ENCODE measurements at regions not wholly inside any gene's neighbourhood (a gene's known extent, or its start where the extent isn't known, plus 50 kb on each side); places are given as distances from the start of the nearest gene placed in this dataset.

DNA sequence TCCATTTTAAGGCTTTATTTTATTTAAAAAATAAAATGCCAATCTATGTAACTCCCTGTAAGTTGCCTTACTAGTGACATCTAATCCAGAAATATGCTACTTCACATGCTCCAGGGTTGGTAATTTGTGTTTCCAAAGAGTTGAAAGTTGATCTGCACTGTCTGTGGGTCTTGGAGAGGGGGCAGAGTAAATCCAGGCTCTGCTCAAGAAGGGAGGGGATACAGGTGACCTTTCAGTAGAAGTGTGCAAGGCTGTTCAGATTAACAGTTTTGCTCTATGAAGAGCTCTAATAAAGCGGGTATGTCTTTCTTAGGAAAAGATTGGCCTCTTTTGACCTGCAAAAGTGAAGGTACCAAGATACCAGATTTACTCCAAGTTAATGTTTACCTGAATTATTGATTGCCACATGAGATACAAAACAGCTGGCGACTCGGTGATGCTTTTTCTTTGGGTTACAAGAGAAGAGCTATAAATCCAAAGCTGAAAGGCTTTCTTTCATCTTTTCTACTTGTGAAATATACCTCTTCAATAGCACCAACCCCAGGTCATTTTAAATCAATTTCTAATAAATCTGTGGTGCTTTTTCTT, 75.6 kb upstream of the FLRT2 start:
- POLR2A ChIA-PET: no interaction called here
- Histone ChIP-seq H3K27ac (ENCODE audit: low read depth in 1 of 2, low read length in 2 of 2) (no peak overlapping the region), H3K36me3 (ENCODE audit: insufficient read depth, low read length) (no peaks in the 10 kb centered on the region), H3K9me3 (ENCODE audit: control insufficient read depth in 1 of 2, insufficient read depth in 1 of 2, low read length in 2 of 2) (no peaks in the 10 kb centered on the region), H3K4me1 (ENCODE audit: insufficient read depth, low read length) (no peaks in the 10 kb centered on the region), H3K27me3 (ENCODE audit: control insufficient read depth in 1 of 2, insufficient read depth in 2 of 2, low read length in 2 of 2) (no peaks in the 10 kb centered on the region), H3K4me3 (ENCODE audit: low read length) (no peak overlapping the region)
- H3K4me3 Mint-ChIP-seq: no peak overlapping the region
- H3K36me3 Mint-ChIP-seq (ENCODE audit: low read depth): no peaks in the 10 kb centered on the region
- ATAC-seq (ENCODE audit: poor library complexity): no peak
- H3K27ac Mint-ChIP-seq: no peak overlapping the region
- H3K27me3 Mint-ChIP-seq: no peaks in the 10 kb centered on the region
- CTCF ChIA-PET: no interaction called here
- intact Hi-C loops (cut with DNase I, micrococcal nuclease): no loop called here
- H3K4me1 Mint-ChIP-seq (ENCODE audit: low read depth): no peaks in the 10 kb centered on the region
- peaks cover 3% of the 10 kb centered on the region for H3K9me3 Mint-ChIP-seq
- DNase-seq: no peak
- TF ChIP-seq, protein P1, sequence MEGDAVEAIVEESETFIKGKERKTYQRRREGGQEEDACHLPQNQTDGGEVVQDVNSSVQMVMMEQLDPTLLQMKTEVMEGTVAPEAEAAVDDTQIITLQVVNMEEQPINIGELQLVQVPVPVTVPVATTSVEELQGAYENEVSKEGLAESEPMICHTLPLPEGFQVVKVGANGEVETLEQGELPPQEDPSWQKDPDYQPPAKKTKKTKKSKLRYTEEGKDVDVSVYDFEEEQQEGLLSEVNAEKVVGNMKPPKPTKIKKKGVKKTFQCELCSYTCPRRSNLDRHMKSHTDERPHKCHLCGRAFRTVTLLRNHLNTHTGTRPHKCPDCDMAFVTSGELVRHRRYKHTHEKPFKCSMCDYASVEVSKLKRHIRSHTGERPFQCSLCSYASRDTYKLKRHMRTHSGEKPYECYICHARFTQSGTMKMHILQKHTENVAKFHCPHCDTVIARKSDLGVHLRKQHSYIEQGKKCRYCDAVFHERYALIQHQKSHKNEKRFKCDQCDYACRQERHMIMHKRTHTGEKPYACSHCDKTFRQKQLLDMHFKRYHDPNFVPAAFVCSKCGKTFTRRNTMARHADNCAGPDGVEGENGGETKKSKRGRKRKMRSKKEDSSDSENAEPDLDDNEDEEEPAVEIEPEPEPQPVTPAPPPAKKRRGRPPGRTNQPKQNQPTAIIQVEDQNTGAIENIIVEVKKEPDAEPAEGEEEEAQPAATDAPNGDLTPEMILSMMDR (IDR thresholded peaks at IDR 0.05): no peak

DNA sequence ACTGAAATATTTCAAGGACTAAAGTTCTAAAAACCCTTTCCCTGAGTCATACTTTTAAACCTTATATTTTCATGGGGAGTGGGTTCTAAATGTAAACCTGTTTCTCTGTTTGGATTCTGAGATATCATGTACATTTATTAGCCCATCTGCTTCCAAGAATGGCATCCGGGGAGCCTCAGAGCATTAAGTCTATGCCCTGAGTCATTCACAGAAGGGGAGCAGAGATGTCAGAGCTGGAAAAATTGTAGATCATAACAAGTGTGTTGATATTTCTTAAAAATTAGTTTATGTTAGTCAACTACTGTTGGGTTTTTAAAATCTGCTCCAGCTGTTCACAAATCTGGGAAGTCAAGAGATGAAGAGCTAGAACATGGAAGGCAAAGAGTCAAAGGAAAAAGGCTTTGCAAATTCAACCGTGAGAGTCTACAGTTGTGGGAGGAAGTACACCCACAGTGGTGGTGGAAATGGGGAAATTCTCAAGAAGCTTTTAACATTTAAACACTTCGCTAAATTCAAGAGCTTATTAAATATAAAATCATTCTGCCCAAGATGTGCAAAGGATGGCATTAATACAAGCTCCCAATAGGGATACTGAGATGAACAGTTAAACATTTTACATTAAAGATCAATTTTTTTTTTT, 70.5 kb upstream of the FLRT2 start:
- no peak overlapping the region for H3K4me3 ChIP-seq (ENCODE audit: low read length)
- TF ChIP-seq, protein P1 (IDR thresholded peaks at IDR 0.05): no peak
- H3K27me3 ChIP-seq (ENCODE audit: control insufficient read depth in 1 of 2, insufficient read depth in 2 of 2, low read length in 2 of 2): no peaks in the 10 kb centered on the region
- Mint-ChIP-seq H3K36me3 (ENCODE audit: low read depth) (no peaks in the 10 kb centered on the region), H3K4me3 (no peak overlapping the region), H3K9me3 (peaks cover 3% of the 10 kb centered on the region), H3K27me3 (no peaks in the 10 kb centered on the region), H3K4me1 (ENCODE audit: low read depth) (no peaks in the 10 kb centered on the region), H3K27ac (no peak overlapping the region)
- intact Hi-C loops (cut with DNase I, micrococcal nuclease): no loop called here
- ATAC-seq (ENCODE audit: poor library complexity) (no peak), DNase-seq (no peak)
- H3K9me3 ChIP-seq (ENCODE audit: control insufficient read depth in 1 of 2, insufficient read depth in 1 of 2, low read length in 2 of 2): peaks cover 0 to 4% of the 10 kb centered on the region in 2 experiments
- CTCF ChIA-PET: interaction anchor here (1.2 kb wide), 1 partner anchor 12 kb away, joined by 3 read pairs; no protein-coding TSS in a partner anchor
- POLR2A ChIA-PET: no interaction called here
- no peaks in the 10 kb centered on the region for H3K4me1 ChIP-seq (ENCODE audit: insufficient read depth, low read length)
- H3K36me3 ChIP-seq (ENCODE audit: insufficient read depth, low read length): no peaks in the 10 kb centered on the region
- H3K27ac ChIP-seq (ENCODE audit: low read depth in 1 of 2, low read length in 2 of 2): no peak overlapping the region

DNA sequence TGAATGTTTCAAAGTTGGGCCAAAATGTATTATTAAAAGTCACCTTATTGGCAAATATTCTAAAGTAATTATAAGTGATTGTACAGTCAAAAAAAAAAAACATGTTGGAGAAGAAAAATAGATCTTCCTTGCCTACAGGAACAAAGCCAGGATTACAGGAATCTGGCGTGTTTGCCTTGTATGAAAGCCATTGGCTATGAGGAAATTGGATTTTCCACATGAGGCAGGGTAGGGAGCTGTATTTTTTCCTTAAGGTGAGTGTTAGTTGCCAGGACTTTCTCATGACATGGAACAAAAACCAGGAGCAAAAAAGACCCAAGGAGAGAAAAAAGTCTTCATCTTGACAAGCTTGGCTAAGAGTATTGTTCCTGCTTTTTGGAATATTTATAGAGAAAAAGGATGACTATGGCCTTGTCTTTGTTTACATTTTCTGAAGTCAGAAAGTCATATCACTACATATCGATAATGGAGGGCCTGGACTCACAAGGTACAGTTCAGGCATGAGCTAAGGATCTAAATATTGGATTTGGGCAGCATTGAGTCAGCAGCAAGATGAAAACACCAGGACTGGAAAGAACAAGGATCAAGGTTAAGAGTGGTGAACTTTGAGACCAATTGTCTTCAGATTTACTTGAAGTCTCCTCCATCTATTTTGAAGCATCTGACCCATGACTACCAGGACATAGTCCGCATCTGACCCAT, 68.4 kb upstream of the FLRT2 start:
- TF ChIP-seq, protein P1 (IDR thresholded peaks at IDR 0.05): no peak
- Histone ChIP-seq H3K36me3 (ENCODE audit: insufficient read depth, low read length) (no peaks in the 10 kb centered on the region), H3K27ac (ENCODE audit: low read depth in 1 of 2, low read length in 2 of 2) (no peak overlapping the region), H3K4me3 (ENCODE audit: low read length) (no peak overlapping the region), H3K9me3 (ENCODE audit: control insufficient read depth in 1 of 2, insufficient read depth in 1 of 2, low read length in 2 of 2) (peaks cover 0 to 4% of the 10 kb centered on the region in 2 experiments), H3K27me3 (ENCODE audit: control insufficient read depth in 1 of 2, insufficient read depth in 2 of 2, low read length in 2 of 2) (no peaks in the 10 kb centered on the region), H3K4me1 (ENCODE audit: insufficient read depth, low read length) (no peaks in the 10 kb centered on the region)
- H3K9me3 Mint-ChIP-seq: peaks cover 4% of the 10 kb centered on the region
- ChIA-PET CTCF (interaction anchor here (0.5 kb wide), 1 partner anchor 254 kb away, joined by 3 read pairs; no protein-coding TSS in a partner anchor), POLR2A (no interaction called here)
- no peak overlapping the region for H3K4me3 Mint-ChIP-seq
- intact Hi-C loops (cut with DNase I, micrococcal nuclease): no loop called here
- H3K27ac Mint-ChIP-seq: no peak overlapping the region
- H3K4me1 Mint-ChIP-seq (ENCODE audit: low read depth): no peaks in the 10 kb centered on the region
- H3K36me3 Mint-ChIP-seq (ENCODE audit: low read depth): no peaks in the 10 kb centered on the region
- ATAC-seq (ENCODE audit: poor library complexity): no peak
- H3K27me3 Mint-ChIP-seq: no peaks in the 10 kb centered on the region
- no peak for DNase-seq

Data from CD4-positive, alpha-beta T cell (primary cell).